HCT116 (cell line): ENCODE measurements at regions not wholly inside any gene's neighbourhood (a gene's known extent, or its start where the extent isn't known, plus 50 kb on each side); places are given as distances from the start of the nearest gene placed in this dataset.

Source experiments
- ATAC-seq: fragments of 200-7000 bp; cut with Tn5 transposase; 2 replicates; pipeline ENCODE4 v1.9.1; 2020; ENCODE audit warnings: mild to moderate bottlenecking, moderate library complexity
- BruUV-seq: library from RNA; stranded (reverse); fragments of 400-500 nt; replicated peaks from 2 replicates; lab custom pipeline; 2021; lab: Mats Ljungman, UMichigan
- CTCF ChIA-PET: fragments of 300-600 bp; sonication (Branson Sonifier 250); formaldehyde crosslinking; loops from one replicate; lab custom pipeline; 2021; ENCODE audit warnings: antibody characterized with exemption; lab: Charles Lee
- POLR2A ChIA-PET: fragments of 300-600, 350-600 bp; sonication (Branson Sonifier 250); formaldehyde crosslinking; loops from one replicate; lab custom pipeline; 2021; ENCODE audit warnings: antibody characterized with exemption; lab: Charles Lee
- RAD21 ChIA-PET, 2 experiments: fragments of 300-600 bp; sonication (Branson Sonifier 250); formaldehyde crosslinking; loops; one replicate each; lab custom pipeline; 2023; ENCODE audit warnings: low total read pairs in 2 of 2; ENCODE audit not compliant: uncharacterized antibody in 2 of 2, unreplicated experiment in 2 of 2, low non-redundant PET in 1 of 2; lab: Charles Lee
- DNase-seq: peaks from one replicate; pipeline ENCODE4 v3.0.0-alpha.2; 2010; ENCODE audit warnings: low read depth, low spot score
- H2AFZ ChIP-seq: fragments of 200-600 bp; shearing (Covaris generic), sonication (generic); 2 replicates; pipeline ENCODE4 v1.6.1; 2017; ENCODE audit warnings: low read depth, mixed run types, mixed read lengths, antibody characterized with exemption, low read length; ENCODE audit not compliant: poor library complexity, severe bottlenecking
- H3K27ac ChIP-seq: 2 replicates; pipeline ENCODE4 v1.5.1; 2012; ENCODE audit warnings: low read depth, low read length
- H3K27me3 ChIP-seq: fragments of 200-600 bp; sonication (generic); 2 replicates; pipeline ENCODE4 v1.6.1; 2016; ENCODE audit warnings: mixed run types, low read length, mixed read lengths; ENCODE audit not compliant: insufficient read depth
- H3K36me3 ChIP-seq, 2 experiments: fragments of 200-500 bp in 1 of 2; fragments of 200-600 bp in 1 of 2; sonication (Bioruptor generic) in 1 of 2; sonication (generic) in 1 of 2; 2 replicates each; pipeline versions ENCODE4 v1.5.1 to v1.6.1; 2014 to 2016; ENCODE audit warnings: low read length in 2 of 2, inconsistent platforms in 1 of 2, mixed read lengths in 1 of 2, mixed run types in 1 of 2; ENCODE audit not compliant: insufficient read depth in 2 of 2, control insufficient read depth in 1 of 2
- H3K4me1 ChIP-seq, 2 experiments: fragments of 200-600 bp in 1 of 2; sonication (generic) in 1 of 2; 2 replicates each; pipeline versions ENCODE4 v1.5.1 to v1.6.1; 2012 to 2017; ENCODE audit warnings: low read length in 2 of 2, inconsistent platforms in 1 of 2, mild to moderate bottlenecking in 1 of 2, mixed read lengths in 1 of 2, mixed run types in 1 of 2, moderate library complexity in 1 of 2; ENCODE audit not compliant: insufficient read depth in 2 of 2, control insufficient read depth in 1 of 2
- H3K4me2 ChIP-seq: fragments of 200-600 bp; sonication (generic); 2 replicates; pipeline ENCODE4 v1.6.1; 2017; ENCODE audit warnings: mixed run types, low read length, mixed read lengths
- H3K4me3 ChIP-seq, 2 experiments: fragments of 200-600 bp in 1 of 2; sonication (generic) in 1 of 2; replicated peaks in 1 of 2; 2 replicates each; pipeline ENCODE4 v1.5.1; 2011 to 2016; ENCODE audit warnings: low read length in 2 of 2, control low read depth in 1 of 2, low read depth in 1 of 2, mild to moderate bottlenecking in 1 of 2, mixed read lengths in 1 of 2, mixed run types in 1 of 2
- H3K79me2 ChIP-seq: fragments of 200-600 bp; sonication (generic); 2 replicates; pipeline ENCODE4 v1.6.1; 2017; ENCODE audit warnings: mild to moderate bottlenecking, mixed run types, low read length, moderate library complexity, mixed read lengths; ENCODE audit not compliant: insufficient read depth
- H3K9ac ChIP-seq: fragments of 200-600 bp; sonication (generic); 2 replicates; pipeline ENCODE4 v1.6.1; 2016; ENCODE audit warnings: low read length, mixed read lengths
- H3K9me2 ChIP-seq: fragments of 200-600 bp; sonication (generic), shearing (Covaris generic); 2 replicates; pipeline ENCODE4 v1.6.1; 2017; ENCODE audit warnings: mixed run types, mild to moderate bottlenecking, moderate library complexity; ENCODE audit not compliant: insufficient read depth
- H3K9me3 ChIP-seq, 2 experiments: fragments of 200-500 bp in 1 of 2; fragments of 200-600 bp in 1 of 2; sonication (Bioruptor generic) in 1 of 2; sonication (generic) in 1 of 2; 2 replicates each; pipeline ENCODE4 v1.6.1; 2014 to 2017; ENCODE audit warnings: low read length in 2 of 2, mixed read lengths in 2 of 2, inconsistent platforms in 1 of 2, low read depth in 1 of 2, mild to moderate bottlenecking in 1 of 2, mixed run types in 1 of 2, moderate library complexity in 1 of 2; ENCODE audit not compliant: control insufficient read depth in 1 of 2, insufficient read depth in 1 of 2
- H4K20me1 ChIP-seq: fragments of 200-600 bp; sonication (generic), shearing (Covaris generic); 2 replicates; pipeline ENCODE4 v1.6.1; 2017; ENCODE audit warnings: mixed run types, mild to moderate bottlenecking, moderate library complexity; ENCODE audit not compliant: insufficient read depth
- ATF3 ChIP-seq: IDR thresholded peaks from 2 replicates; pipeline ENCODE4 v1.6.1; 2012
- CBX3 ChIP-seq: IDR thresholded peaks from 2 replicates; pipeline ENCODE4 v1.6.1; 2012; ENCODE audit warnings: low read depth
- CEBPB ChIP-seq: IDR thresholded peaks from 2 replicates; pipeline ENCODE4 v1.6.1; 2012; ENCODE audit warnings: low read depth
- CTCF ChIP-seq, 3 experiments: fragments of 200-600 bp in 1 of 3; sonication (generic) in 1 of 3; IDR thresholded peaks in 2 of 3; conservative IDR thresholded peaks in 1 of 3; 2 replicates each; pipeline ENCODE4 v1.5.1; 2012 to 2017; ENCODE audit warnings: low read depth in 2 of 3, low read length in 2 of 3, antibody characterized with exemption in 1 of 3, borderline replicate concordance in 1 of 3, control low read depth in 1 of 3, mild to moderate bottlenecking in 1 of 3, mixed read lengths in 1 of 3, mixed run types in 1 of 3, moderate library complexity in 1 of 3; ENCODE audit not compliant: insufficient read depth in 1 of 3
- EGR1 ChIP-seq: IDR thresholded peaks from 2 replicates; pipeline ENCODE4 v1.6.1; 2012; ENCODE audit warnings: low read depth
- ELF1 ChIP-seq: IDR thresholded peaks from 2 replicates; pipeline ENCODE4 v1.6.1; 2012; ENCODE audit warnings: low read depth, borderline replicate concordance
- EZH2 ChIP-seq: fragments of 200-600 bp; sonication (generic); IDR thresholded peaks from 2 replicates; pipeline ENCODE4 v1.6.1; 2017; ENCODE audit warnings: antibody characterized with exemption, mixed run types
- EZH2phosphoT487 ChIP-seq: fragments of 200-600 bp; IDR thresholded peaks from 2 replicates; pipeline ENCODE4 v1.6.1; 2018; ENCODE audit warnings: antibody characterized with exemption, borderline replicate concordance
- FOSL1 ChIP-seq: IDR thresholded peaks from 2 replicates; pipeline ENCODE4 v1.6.1; 2012; ENCODE audit warnings: low read depth
- POLR2A ChIP-seq: IDR thresholded peaks from 2 replicates; pipeline ENCODE4 v1.7.0; 2011; ENCODE audit warnings: borderline replicate concordance; ENCODE audit not compliant: insufficient read depth, insufficient read length; ENCODE audit errors: extremely low read depth
- POLR2AphosphoS5 ChIP-seq: IDR thresholded peaks from 2 replicates; pipeline ENCODE4 v1.6.1; 2011; ENCODE audit warnings: mild to moderate bottlenecking, low read depth, low read length, moderate library complexity
- REST ChIP-seq: IDR thresholded peaks from 2 replicates; pipeline ENCODE4 v1.6.1; 2012; ENCODE audit warnings: low read depth
- SIN3A ChIP-seq: IDR thresholded peaks from 2 replicates; pipeline ENCODE4 v1.6.1; 2012; ENCODE audit warnings: low read depth
- SP1 ChIP-seq: IDR thresholded peaks from 2 replicates; pipeline ENCODE4 v1.6.1; 2012; ENCODE audit warnings: low read depth
- SRF ChIP-seq: IDR thresholded peaks from 2 replicates; pipeline ENCODE4 v1.6.1; 2012; ENCODE audit warnings: low read depth
- TCF7L2 ChIP-seq: IDR thresholded peaks from 2 replicates; pipeline ENCODE4 v1.7.0; 2011; ENCODE audit warnings: borderline replicate concordance, inconsistent platforms; ENCODE audit not compliant: insufficient read depth, insufficient read length; ENCODE audit errors: extremely low read depth
- YY1 ChIP-seq: IDR thresholded peaks from 2 replicates; pipeline ENCODE4 v1.6.1; 2011; ENCODE audit warnings: low read length, low read depth, moderate library complexity, mild to moderate bottlenecking; ENCODE audit not compliant: insufficient replicate concordance; ENCODE audit errors: extremely low read depth
- ZBTB33 ChIP-seq: IDR thresholded peaks from 2 replicates; pipeline ENCODE4 v1.6.1; 2011; ENCODE audit warnings: mild to moderate bottlenecking, low read length, moderate library complexity; ENCODE audit not compliant: insufficient replicate concordance; ENCODE audit errors: extremely low read depth
- ZFX ChIP-seq: fragments of 450-650 bp; IDR thresholded peaks from 2 replicates; pipeline ENCODE4 v1.6.1; 2017
- ZNF274 ChIP-seq: fragments of 200-500 bp; sonication (Bioruptor generic); IDR thresholded peaks from 2 replicates; pipeline ENCODE4 v1.6.1; 2014; ENCODE audit warnings: mild to moderate bottlenecking, low read depth, low read length, inconsistent platforms
- intact Hi-C: fragments of 100-400 bp; cut with micrococcal nuclease; formaldehyde crosslinking; loops from 2 replicates; pipeline ENCODE4 v1.10.0; 2022

- ChIA-PET POLR2A (no interaction called here), CTCF (no interaction called here), RAD21 (no interaction called here)
- Histone ChIP-seq H3K4me2 (no peak overlapping the region), H3K27ac (no peak overlapping the region), H3K4me1 (no peaks in the 10 kb centered on the region), H3K9ac (no peak overlapping the region), H3K4me3 (no peak overlapping the region), H3K9me3 (no peaks in the 10 kb centered on the region), H3K36me3 (no peaks in the 10 kb centered on the region), H2AFZ (peak overlapping the region; percentile 38), H3K79me2 (no peaks in the 10 kb centered on the region), H4K20me1 (no peaks in the 10 kb centered on the region), H3K9me2 (no peaks in the 10 kb centered on the region), H3K27me3 (no peaks in the 10 kb centered on the region)
- no peak for ATAC-seq
- intact Hi-C loops: no loop called here
- no TSS peak for BruUV-seq
- TF ChIP-seq CEBPB (no peak), EZH2 (no peak), POLR2AphosphoS5 (no peak), ATF3 (no peak), SP1 (no peak), ZBTB33 (no peak), TCF7L2 (no peak), YY1 (no peak), SRF (no peak), CBX3 (no peak), ELF1 (no peak), ZFX (no peak), FOSL1 (no peak), REST (no peak), SIN3A (no peak), CTCF (IDR thresholded peaks at IDR 0.05 in 2 of 3, conservative IDR thresholded peaks at IDR 0.05 in 1 of 3; ENCODE audit: borderline replicate concordance in 1 of 3, insufficient read depth in 1 of 3, low read depth in 2 of 3, low read length in 2 of 3) (no peak), ZNF274 (no peak), EGR1 (no peak), POLR2A (no peak), EZH2phosphoT487 (no peak)
- no peak for DNase-seq
Measured at GRCh38 chr10:4532976-4533375, 293.0 kb upstream of the AKR1E2 start.
